GM23338 (cell line): ENCODE measurements at regions not wholly inside any gene's neighbourhood (a gene's known extent, or its start where the extent isn't known, plus 50 kb on each side); places are given as distances from the start of the nearest gene placed in this dataset.

ENCODE experiments used
- CREB1 ChIP-seq: fragments of 250-450 bp; sonication (Bioruptor Pico); IDR thresholded peaks from 2 replicates; pipeline ENCODE4 v1.5.0; 2020; ENCODE audit warnings: low read depth, mild to moderate bottlenecking, moderate library complexity
- EZH2 ChIP-seq: fragments of 200-600 bp; sonication (generic); IDR thresholded peaks from one replicate; pipeline ENCODE4 v1.8.0; 2017; ENCODE audit warnings: antibody characterized with exemption, mild to moderate bottlenecking, low read depth; ENCODE audit not compliant: unreplicated experiment
- EZH2phosphoT487 ChIP-seq: fragments of 200-600 bp; sonication (generic); IDR thresholded peaks from one replicate; pipeline ENCODE4 v1.8.1; 2018; ENCODE audit warnings: antibody characterized with exemption; ENCODE audit not compliant: unreplicated experiment
- JUNB ChIP-seq: IDR thresholded peaks from one replicate; pipeline ENCODE4 v1.6.1; 2016; ENCODE audit warnings: antibody characterized with exemption; ENCODE audit not compliant: unreplicated experiment
- NANOG ChIP-seq: IDR thresholded peaks from 2 replicates; pipeline ENCODE4 v1.6.1; 2016; ENCODE audit warnings: antibody characterized with exemption, borderline replicate concordance
- POLR2AphosphoS5 ChIP-seq: IDR thresholded peaks from 2 replicates; pipeline ENCODE4 v1.6.1; 2016; ENCODE audit warnings: antibody characterized with exemption, low read depth
- STAT1 ChIP-seq: IDR thresholded peaks from one replicate; pipeline ENCODE4 v1.6.1; 2016; ENCODE audit warnings: antibody characterized with exemption; ENCODE audit not compliant: unreplicated experiment
- ZNF331 ChIP-seq: fragments of 250-450 bp; sonication (Bioruptor Pico); IDR thresholded peaks from 2 replicates; pipeline ENCODE4 v1.5.0; 2020; ENCODE audit warnings: low read depth, mild to moderate bottlenecking, moderate library complexity
- TF ChIP-seq, protein P1 (sequence below), 2 experiments: fragments of 200-600 bp in 1 of 2; sonication (generic) in 1 of 2; conservative IDR thresholded peaks; 2 replicates each; pipeline versions ENCODE4 v1.5.1 to v1.6.1; 2016 to 2017; ENCODE audit warnings: antibody characterized with exemption in 2 of 2, low read depth in 2 of 2, mild to moderate bottlenecking in 2 of 2, moderate library complexity in 1 of 2
- TF ChIP-seq, protein P2 (sequence below): IDR thresholded peaks from one replicate; pipeline ENCODE4 v1.6.1; 2018; ENCODE audit warnings: antibody characterized with exemption; ENCODE audit not compliant: unreplicated experiment

DNA sequence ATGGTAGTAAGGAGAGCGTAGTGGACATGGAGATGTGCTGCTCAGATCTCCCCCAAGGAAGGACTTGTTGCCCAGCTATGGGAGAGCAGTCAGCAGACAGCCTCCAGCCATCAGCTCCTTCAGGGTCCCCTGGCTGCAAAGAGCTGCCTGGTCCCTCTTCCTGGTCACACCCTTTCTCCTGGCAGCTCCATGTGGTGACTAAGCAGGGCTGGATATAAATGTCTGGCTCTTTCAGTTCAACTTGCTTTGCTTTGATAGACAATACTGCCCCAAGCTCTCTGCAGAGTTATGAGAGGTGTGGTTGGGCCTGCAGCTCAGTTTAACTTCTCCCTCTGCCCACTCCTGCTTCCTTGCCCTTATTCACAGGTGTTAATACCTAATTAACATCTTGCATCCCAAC lies 64.1 kb upstream of the DDR1 start:
- TF ChIP-seq, protein P1, sequence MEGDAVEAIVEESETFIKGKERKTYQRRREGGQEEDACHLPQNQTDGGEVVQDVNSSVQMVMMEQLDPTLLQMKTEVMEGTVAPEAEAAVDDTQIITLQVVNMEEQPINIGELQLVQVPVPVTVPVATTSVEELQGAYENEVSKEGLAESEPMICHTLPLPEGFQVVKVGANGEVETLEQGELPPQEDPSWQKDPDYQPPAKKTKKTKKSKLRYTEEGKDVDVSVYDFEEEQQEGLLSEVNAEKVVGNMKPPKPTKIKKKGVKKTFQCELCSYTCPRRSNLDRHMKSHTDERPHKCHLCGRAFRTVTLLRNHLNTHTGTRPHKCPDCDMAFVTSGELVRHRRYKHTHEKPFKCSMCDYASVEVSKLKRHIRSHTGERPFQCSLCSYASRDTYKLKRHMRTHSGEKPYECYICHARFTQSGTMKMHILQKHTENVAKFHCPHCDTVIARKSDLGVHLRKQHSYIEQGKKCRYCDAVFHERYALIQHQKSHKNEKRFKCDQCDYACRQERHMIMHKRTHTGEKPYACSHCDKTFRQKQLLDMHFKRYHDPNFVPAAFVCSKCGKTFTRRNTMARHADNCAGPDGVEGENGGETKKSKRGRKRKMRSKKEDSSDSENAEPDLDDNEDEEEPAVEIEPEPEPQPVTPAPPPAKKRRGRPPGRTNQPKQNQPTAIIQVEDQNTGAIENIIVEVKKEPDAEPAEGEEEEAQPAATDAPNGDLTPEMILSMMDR (conservative IDR thresholded peaks at IDR 0.05; ENCODE audit: low read depth in 2 of 2), result no peak
- TF ChIP-seq NANOG, result no peak
- no peak for TF ChIP-seq EZH2
- TF ChIP-seq STAT1, result no peak
- no peak for TF ChIP-seq POLR2AphosphoS5
- no peak for TF ChIP-seq ZNF331
- no peak for TF ChIP-seq EZH2phosphoT487
- TF ChIP-seq, protein P2, sequence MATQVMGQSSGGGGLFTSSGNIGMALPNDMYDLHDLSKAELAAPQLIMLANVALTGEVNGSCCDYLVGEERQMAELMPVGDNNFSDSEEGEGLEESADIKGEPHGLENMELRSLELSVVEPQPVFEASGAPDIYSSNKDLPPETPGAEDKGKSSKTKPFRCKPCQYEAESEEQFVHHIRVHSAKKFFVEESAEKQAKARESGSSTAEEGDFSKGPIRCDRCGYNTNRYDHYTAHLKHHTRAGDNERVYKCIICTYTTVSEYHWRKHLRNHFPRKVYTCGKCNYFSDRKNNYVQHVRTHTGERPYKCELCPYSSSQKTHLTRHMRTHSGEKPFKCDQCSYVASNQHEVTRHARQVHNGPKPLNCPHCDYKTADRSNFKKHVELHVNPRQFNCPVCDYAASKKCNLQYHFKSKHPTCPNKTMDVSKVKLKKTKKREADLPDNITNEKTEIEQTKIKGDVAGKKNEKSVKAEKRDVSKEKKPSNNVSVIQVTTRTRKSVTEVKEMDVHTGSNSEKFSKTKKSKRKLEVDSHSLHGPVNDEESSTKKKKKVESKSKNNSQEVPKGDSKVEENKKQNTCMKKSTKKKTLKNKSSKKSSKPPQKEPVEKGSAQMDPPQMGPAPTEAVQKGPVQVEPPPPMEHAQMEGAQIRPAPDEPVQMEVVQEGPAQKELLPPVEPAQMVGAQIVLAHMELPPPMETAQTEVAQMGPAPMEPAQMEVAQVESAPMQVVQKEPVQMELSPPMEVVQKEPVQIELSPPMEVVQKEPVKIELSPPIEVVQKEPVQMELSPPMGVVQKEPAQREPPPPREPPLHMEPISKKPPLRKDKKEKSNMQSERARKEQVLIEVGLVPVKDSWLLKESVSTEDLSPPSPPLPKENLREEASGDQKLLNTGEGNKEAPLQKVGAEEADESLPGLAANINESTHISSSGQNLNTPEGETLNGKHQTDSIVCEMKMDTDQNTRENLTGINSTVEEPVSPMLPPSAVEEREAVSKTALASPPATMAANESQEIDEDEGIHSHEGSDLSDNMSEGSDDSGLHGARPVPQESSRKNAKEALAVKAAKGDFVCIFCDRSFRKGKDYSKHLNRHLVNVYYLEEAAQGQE, result no peak
- TF ChIP-seq CREB1 (CRISPR knock-in tag), result no peak
- TF ChIP-seq JUNB, result no peak
